AG04450 (cell line): ENCODE measurements at regions not wholly inside any gene's neighbourhood (a gene's known extent, or its start where the extent isn't known, plus 50 kb on each side); places are given as distances from the start of the nearest gene placed in this dataset.

Experiments used
- CTCF ChIA-PET: fragments of 300-600, 350-600 bp; formaldehyde crosslinking; extraction: SDS; loops from one replicate; lab custom pipeline; 2022; ENCODE audit warnings: antibody characterized with exemption, inconsistent platforms; lab: Charles Lee
- POLR2A ChIA-PET: fragments of 350-600 bp; formaldehyde crosslinking; extraction: SDS; loops from one replicate; lab custom pipeline; 2021; ENCODE audit warnings: antibody characterized with exemption, inconsistent platforms; lab: Yijun Ruan, JAX
- DNase-seq: peaks from one replicate; pipeline ENCODE4 v3.0.0-alpha.2; 2011; ENCODE audit warnings: low read depth, low spot score
- H3K27ac ChIP-seq: one replicate; pipeline ENCODE4 v1.5.1; 2012; ENCODE audit warnings: low read depth, low read length, control low read depth
- H3K27me3 ChIP-seq: one replicate; pipeline ENCODE4 v1.6.0; 2012; ENCODE audit warnings: low read length; ENCODE audit not compliant: control insufficient read depth, insufficient read depth
- H3K4me3 ChIP-seq: 2 replicates; pipeline ENCODE4 v1.5.1; 2011; ENCODE audit warnings: mild to moderate bottlenecking, low read depth, low read length, control low read depth
- H3K9me3 ChIP-seq: 2 replicates; pipeline ENCODE4 v1.5.1; 2012; ENCODE audit warnings: low read length; ENCODE audit not compliant: control insufficient read depth, insufficient read depth
- TF ChIP-seq, protein P1 (sequence below): IDR thresholded peaks from 2 replicates; pipeline ENCODE4 v1.5.1; 2011; ENCODE audit warnings: low read depth, low read length, control low read depth, inconsistent platforms

DNA sequence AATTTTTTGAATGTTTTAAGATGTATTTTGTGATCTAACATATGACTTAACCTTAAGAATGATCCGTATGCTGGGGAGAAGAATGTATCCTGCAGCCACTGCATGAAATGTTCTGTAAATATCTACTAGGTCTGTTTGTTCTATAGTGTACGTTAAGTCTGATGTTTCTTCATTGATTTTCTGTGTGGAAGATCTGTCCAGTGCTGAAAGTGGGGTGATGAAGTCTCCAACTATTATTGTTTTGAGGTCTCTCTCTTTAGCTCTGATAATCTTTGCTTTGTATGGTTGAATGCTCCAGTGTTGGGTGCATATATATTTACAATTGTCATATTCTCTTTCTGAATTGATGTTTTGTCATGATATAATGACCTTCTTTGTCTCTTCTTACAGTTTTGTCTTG is 82.5 kb upstream of the LHCGR start:
- no peak for DNase-seq
- H3K4me3 ChIP-seq: no peak overlapping the region
- POLR2A ChIA-PET: no interaction called here
- H3K9me3 ChIP-seq: no peaks in the 10 kb centered on the region
- H3K27me3 ChIP-seq: no peaks in the 10 kb centered on the region
- TF ChIP-seq, protein P1, sequence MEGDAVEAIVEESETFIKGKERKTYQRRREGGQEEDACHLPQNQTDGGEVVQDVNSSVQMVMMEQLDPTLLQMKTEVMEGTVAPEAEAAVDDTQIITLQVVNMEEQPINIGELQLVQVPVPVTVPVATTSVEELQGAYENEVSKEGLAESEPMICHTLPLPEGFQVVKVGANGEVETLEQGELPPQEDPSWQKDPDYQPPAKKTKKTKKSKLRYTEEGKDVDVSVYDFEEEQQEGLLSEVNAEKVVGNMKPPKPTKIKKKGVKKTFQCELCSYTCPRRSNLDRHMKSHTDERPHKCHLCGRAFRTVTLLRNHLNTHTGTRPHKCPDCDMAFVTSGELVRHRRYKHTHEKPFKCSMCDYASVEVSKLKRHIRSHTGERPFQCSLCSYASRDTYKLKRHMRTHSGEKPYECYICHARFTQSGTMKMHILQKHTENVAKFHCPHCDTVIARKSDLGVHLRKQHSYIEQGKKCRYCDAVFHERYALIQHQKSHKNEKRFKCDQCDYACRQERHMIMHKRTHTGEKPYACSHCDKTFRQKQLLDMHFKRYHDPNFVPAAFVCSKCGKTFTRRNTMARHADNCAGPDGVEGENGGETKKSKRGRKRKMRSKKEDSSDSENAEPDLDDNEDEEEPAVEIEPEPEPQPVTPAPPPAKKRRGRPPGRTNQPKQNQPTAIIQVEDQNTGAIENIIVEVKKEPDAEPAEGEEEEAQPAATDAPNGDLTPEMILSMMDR: no peak
- CTCF ChIA-PET: interaction anchor here (0.5 kb wide), 1 partner anchor 802 kb away, joined by 4 read pairs; no protein-coding TSS in a partner anchor
- no peak overlapping the region for H3K27ac ChIP-seq

GRCh38 chr2:48829569-48829968 is 74.0 kb upstream of the LHCGR start:
- ChIA-PET CTCF (no interaction called here), POLR2A (no interaction called here)
- no peaks in the 10 kb centered on the region for H3K9me3 ChIP-seq
- no peak for DNase-seq
- H3K27me3 ChIP-seq: no peaks in the 10 kb centered on the region
- TF ChIP-seq, protein P1: no peak
- no peak overlapping the region for H3K4me3 ChIP-seq
- H3K27ac ChIP-seq: no peak overlapping the region

GRCh38 chr2:48829036-48829435 is 73.5 kb upstream of the LHCGR start:
- no peaks in the 10 kb centered on the region for H3K9me3 ChIP-seq
- TF ChIP-seq, protein P1: no peak
- no peak overlapping the region for H3K4me3 ChIP-seq
- no peaks in the 10 kb centered on the region for H3K27me3 ChIP-seq
- peak; percentile 53 for DNase-seq
- POLR2A ChIA-PET: no interaction called here
- no peak overlapping the region for H3K27ac ChIP-seq
- CTCF ChIA-PET: no interaction called here

DNA sequence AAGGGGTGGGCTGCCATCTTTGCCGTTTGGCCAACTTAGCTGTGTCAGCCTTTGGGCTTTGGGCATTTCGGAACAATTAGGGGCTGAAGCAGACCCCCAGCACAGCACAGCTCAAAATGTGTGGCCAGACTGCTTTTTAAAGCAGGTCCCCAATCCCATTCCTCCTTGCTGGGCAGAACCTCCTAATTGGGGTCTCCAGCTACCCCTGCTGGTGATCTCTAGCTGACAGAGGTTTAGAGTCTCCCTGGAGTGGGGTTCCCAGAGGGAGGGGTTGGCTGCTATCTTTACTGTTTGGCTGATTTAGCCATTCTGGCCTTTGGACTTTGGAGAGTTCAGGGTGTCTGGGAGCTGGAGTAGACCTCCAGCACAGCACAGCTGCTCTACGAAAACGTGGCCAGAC is 71.5 kb upstream of the LHCGR start:
- POLR2A ChIA-PET: no interaction called here
- CTCF ChIA-PET: no interaction called here
- TF ChIP-seq, protein P1: no peak

DNA sequence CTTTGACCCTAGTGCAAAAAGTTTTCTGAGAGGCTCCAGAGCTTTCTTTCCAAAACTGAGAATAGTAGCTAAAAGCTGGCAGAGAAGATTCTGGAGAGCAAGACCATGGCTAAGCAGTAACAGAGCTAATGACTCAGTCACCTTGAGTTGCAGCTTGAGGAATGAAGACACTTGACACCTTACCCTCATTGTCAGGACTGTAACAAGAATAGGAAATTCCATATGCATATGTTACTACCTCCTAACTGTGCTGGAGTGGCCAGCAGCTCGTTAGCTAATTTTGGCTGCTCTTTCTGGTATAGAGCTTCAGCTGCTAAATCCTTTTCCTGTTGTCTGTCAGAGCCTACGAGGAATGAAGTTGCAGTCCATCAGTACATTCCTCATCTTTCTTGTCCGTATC is 68.6 kb upstream of the LHCGR start:
- DNase-seq: no peak
- CTCF ChIA-PET: no interaction called here

More for the DNA sequence above, 71.5 kb upstream of the LHCGR start:
- Histone ChIP-seq H3K27me3 (peaks cover 3% of the 10 kb centered on the region), H3K9me3 (no peaks in the 10 kb centered on the region), H3K4me3 (no peak overlapping the region), H3K27ac (no peak overlapping the region)
- DNase-seq: no peak

More for the DNA sequence above, 68.6 kb upstream of the LHCGR start:
- TF ChIP-seq, protein P1: no peak
- no peak overlapping the region for H3K4me3 ChIP-seq
- POLR2A ChIA-PET: no interaction called here
- H3K27ac ChIP-seq: no peak overlapping the region
- H3K27me3 ChIP-seq: peaks cover 3% of the 10 kb centered on the region
- no peaks in the 10 kb centered on the region for H3K9me3 ChIP-seq
